Activated T-cell treated with anti-CD3 and anti-CD28 coated beads, Interleukin-2, amount 50 U/mL, for 4 hours (primary cell): ENCODE measurements at regions not wholly inside any gene's neighbourhood (a gene's known extent, or its start where the extent isn't known, plus 50 kb on each side); places are given as distances from the start of the nearest gene placed in this dataset.
"Not testable (repeated sequence)": the region's sequence is repeated elsewhere in the genome, so short reads cannot be mapped to it uniquely, and the experiment has no call there.

Experiments
- ATAC-seq, 2 donors: fragments of 200-7000 bp; cut with Tn5 transposase; one replicate each; pipeline ENCODE4 v1.10.0; 2021
- DNase-seq: peaks from one replicate; pipeline ENCODE4 v3.0.0-alpha.2; 2020
- H3K27me3 Mint-ChIP-seq: one replicate; pipeline ENCODE4 v1.8.0; 2021; ENCODE audit warnings: low read depth, mixed read lengths
- H3K36me3 Mint-ChIP-seq: one replicate; pipeline ENCODE4 v1.8.0; 2022; ENCODE audit warnings: mixed read lengths; ENCODE audit not compliant: insufficient read depth
- H3K4me1 Mint-ChIP-seq: one replicate; pipeline ENCODE4 v1.8.0; 2021; ENCODE audit warnings: low read depth, mixed read lengths
- H3K4me3 Mint-ChIP-seq: one replicate; pipeline ENCODE4 v1.8.0; 2021; ENCODE audit warnings: mild to moderate bottlenecking, moderate library complexity, mixed read lengths
- H3K9me3 Mint-ChIP-seq: one replicate; pipeline ENCODE4 v1.8.0; 2021; ENCODE audit warnings: mixed read lengths

DNA sequence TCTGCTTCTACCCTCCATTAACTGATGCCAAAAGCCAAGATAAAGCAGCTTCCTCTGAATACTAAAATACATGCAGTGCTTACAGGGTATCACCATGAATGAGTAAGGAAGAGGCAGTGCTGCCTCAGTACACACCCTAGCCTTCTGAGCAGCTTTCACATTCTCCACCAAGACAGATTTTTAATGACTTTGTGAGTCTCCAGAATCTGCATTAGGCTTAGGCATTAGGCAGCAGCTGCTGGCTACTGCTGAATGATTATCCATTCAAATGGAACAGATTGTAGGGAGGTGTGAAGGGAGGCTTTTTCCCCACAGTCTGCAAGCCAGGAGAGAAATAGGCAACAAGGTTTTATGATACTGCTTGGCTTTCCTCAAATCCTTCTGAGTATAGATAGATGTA lies 1226.7 kb upstream of the LRRN3 start:
- peaks cover 3% of the 10 kb centered on the region for H3K9me3 Mint-ChIP-seq
- DNase-seq: no peak
- no peak for ATAC-seq
- H3K36me3 Mint-ChIP-seq: no peaks in the 10 kb centered on the region
- H3K27me3 Mint-ChIP-seq: no peaks in the 10 kb centered on the region
- H3K4me1 Mint-ChIP-seq: no peaks in the 10 kb centered on the region
- no peak overlapping the region for H3K4me3 Mint-ChIP-seq

DNA sequence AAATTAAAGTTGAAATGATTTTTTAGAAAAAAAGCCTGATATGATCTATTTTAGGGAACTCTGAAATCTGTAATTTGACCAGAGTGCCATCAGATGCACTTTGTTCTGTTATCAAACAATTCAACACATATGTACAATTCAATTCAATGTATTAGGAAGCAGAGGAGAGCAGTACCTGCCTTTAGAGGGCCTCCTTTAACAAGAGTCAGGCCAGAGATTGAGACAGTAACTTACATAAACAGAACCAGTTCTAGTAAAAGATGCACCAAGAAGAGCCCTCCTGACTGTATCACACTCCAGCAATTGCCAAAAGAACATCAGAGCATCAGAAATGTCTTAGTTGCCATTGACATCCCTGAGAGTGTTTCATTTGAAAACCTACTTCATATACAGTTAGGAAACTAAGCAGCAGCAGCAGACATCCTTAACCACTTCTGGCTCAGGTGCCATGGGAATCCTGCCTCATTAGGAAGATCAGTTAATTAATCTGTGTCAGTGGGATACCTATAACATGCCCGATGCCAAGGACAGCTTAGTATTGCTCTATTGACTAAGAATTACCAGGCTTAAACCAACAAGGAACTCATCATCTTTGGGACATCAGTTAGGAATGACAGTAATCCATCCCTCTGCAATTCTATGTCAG lies 1222.6 kb upstream of the LRRN3 start:
- no peaks in the 10 kb centered on the region for H3K9me3 Mint-ChIP-seq
- H3K36me3 Mint-ChIP-seq: no peaks in the 10 kb centered on the region
- no peaks in the 10 kb centered on the region for H3K4me1 Mint-ChIP-seq
- DNase-seq (no peak), ATAC-seq (no peak)
- no peak overlapping the region for H3K4me3 Mint-ChIP-seq
- no peaks in the 10 kb centered on the region for H3K27me3 Mint-ChIP-seq

DNA sequence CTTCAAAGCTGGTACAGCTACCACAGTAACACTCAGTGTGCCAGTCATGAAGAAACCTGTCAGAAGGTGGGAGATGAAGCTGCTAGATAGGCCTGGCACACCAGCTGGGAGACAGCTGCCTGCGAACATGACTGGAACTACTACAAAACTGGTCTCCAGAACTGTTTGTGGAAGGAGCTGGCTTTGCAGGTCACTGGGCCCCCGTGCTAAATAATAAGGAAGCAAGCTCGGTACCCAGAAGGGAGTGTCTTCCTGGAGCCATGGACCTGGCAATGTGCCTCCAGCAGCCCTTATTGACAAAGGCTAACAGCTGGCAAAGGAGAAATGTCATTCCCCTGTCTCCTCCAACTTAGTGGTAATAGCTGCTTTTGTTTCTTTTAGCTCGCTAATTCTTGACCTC lies 1217.6 kb upstream of the LRRN3 start:
- DNase-seq (no peak), ATAC-seq (no peak)
- Mint-ChIP-seq H3K4me1 (no peaks in the 10 kb centered on the region), H3K27me3 (no peaks in the 10 kb centered on the region), H3K4me3 (no peak overlapping the region), H3K36me3 (no peaks in the 10 kb centered on the region), H3K9me3 (no peaks in the 10 kb centered on the region)

DNA sequence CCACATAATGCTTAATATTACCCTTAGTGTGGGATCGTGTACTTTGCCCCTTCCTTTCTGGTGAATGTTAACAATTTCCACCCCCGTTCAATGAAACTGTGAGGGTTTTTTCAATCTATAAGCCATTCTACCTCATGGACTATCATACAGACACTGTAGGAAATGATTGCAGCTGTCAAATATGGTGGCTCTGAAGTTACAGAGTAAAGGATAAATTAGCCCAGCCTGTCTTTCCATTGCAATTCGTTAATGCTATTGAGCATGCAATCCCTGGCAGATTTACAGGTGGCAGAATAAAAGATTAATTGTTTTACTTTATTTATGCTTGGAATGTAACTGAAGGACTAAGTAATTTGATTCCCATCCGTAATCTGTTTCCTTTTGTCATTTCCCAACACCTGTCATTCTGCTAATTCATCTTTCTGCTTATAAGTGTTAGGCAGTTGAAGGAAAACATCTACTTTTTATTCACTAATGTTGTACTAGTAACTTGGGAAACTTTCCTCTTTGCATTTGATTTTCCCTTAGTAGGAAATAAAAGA lies 1211.6 kb upstream of the LRRN3 start:
- DNase-seq (no peak), ATAC-seq (no peak)
- no peaks in the 10 kb centered on the region for H3K27me3 Mint-ChIP-seq
- no peaks in the 10 kb centered on the region for H3K4me1 Mint-ChIP-seq
- H3K36me3 Mint-ChIP-seq: no peaks in the 10 kb centered on the region
- no peaks in the 10 kb centered on the region for H3K9me3 Mint-ChIP-seq
- H3K4me3 Mint-ChIP-seq: no peak overlapping the region

DNA sequence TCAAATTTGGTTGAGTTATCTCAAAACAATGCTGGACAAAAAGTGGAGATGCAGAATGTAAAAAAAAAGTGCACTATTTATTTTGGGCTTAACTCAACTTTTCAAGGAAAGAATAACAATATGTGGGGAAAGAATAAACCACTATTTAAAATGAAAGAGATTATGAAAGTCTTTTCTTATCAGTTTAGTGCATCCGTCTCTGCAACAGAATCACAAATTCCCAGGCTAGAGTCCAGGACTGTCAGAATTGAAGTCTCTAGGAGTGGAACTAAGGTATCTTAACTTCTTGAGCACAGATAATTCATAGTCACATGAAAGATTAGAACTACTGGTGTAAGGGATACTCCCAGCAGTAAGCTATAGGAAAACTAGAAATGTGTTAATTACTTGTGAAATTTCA lies 1200.3 kb upstream of the LRRN3 start:
- H3K9me3 Mint-ChIP-seq: peaks cover 5% of the 10 kb centered on the region
- no peak overlapping the region for H3K4me3 Mint-ChIP-seq
- ATAC-seq (no peak), DNase-seq (no peak)
- no peaks in the 10 kb centered on the region for H3K4me1 Mint-ChIP-seq
- H3K36me3 Mint-ChIP-seq: no peaks in the 10 kb centered on the region
- no peaks in the 10 kb centered on the region for H3K27me3 Mint-ChIP-seq

DNA sequence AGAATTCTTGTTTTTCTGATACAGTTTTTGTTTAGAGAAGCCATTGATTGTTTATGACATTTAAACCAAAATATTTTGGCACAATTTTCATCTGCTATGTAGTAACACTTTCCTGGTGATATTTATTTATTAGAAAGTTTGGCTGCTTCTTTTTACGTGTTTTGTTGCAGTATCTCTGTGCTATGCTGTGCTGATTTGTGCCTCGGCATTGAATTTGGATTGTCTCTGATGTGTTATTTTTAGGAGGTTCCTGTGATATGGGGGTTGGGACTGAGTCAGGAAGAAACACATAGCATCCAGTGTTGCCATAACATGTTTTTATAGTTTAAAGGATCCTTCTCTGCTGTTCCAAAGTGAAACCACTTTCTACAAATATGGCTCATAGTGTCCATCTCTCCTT lies 1197.7 kb upstream of the LRRN3 start:
- no peak for DNase-seq
- Mint-ChIP-seq H3K4me3 (no peak overlapping the region), H3K4me1 (no peaks in the 10 kb centered on the region), H3K36me3 (no peaks in the 10 kb centered on the region), H3K27me3 (no peaks in the 10 kb centered on the region), H3K9me3 (peaks cover 5% of the 10 kb centered on the region)
- ATAC-seq: no peak

DNA sequence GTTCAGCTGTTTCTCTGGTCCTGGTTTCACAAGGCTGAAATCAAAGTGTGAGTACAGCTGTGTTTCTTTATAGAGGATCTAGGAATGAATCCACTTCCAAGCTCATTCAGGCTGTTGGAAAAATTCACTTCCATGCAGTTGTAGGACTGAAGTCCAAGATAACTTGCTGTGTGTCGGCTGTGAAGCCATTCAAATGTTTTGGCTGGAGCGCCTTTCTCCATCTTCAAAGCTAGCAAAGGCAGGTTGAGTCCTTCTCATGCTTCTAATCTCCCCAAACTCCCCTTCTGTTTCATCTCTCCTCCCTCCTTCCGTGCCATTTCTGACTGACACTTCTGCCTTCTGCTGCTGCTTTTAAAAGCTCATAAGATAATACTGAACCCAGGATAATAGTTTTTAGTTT lies 1195.4 kb upstream of the LRRN3 start:
- Mint-ChIP-seq H3K9me3 (no peaks in the 10 kb centered on the region), H3K27me3 (no peaks in the 10 kb centered on the region), H3K4me1 (no peaks in the 10 kb centered on the region), H3K4me3 (no peak overlapping the region), H3K36me3 (no peaks in the 10 kb centered on the region)
- DNase-seq (no peak), ATAC-seq (no peak)

DNA sequence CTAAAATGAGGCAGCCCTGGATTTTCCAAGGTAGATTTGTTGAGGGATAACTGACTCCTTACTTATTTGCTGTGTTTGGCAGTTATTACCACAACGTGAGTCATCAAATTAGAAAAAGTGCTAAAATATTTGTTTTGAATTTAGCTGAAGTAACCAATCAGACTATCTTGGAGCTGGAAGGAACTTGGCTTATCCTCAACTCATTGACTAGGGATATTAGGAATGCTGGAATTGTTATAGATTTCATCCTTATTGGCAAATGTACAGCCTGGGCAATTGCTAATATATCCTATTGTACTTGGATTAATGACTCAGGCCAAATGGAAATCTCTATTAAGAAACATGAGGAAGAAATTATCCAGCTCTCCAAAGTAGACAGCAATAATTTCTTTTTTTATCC lies 1189.0 kb upstream of the LRRN3 start:
- no peaks in the 10 kb centered on the region for H3K36me3 Mint-ChIP-seq
- H3K27me3 Mint-ChIP-seq: no peaks in the 10 kb centered on the region
- no peak for ATAC-seq
- DNase-seq: no peak
- no peaks in the 10 kb centered on the region for H3K9me3 Mint-ChIP-seq
- H3K4me1 Mint-ChIP-seq: no peaks in the 10 kb centered on the region
- no peak overlapping the region for H3K4me3 Mint-ChIP-seq

DNA sequence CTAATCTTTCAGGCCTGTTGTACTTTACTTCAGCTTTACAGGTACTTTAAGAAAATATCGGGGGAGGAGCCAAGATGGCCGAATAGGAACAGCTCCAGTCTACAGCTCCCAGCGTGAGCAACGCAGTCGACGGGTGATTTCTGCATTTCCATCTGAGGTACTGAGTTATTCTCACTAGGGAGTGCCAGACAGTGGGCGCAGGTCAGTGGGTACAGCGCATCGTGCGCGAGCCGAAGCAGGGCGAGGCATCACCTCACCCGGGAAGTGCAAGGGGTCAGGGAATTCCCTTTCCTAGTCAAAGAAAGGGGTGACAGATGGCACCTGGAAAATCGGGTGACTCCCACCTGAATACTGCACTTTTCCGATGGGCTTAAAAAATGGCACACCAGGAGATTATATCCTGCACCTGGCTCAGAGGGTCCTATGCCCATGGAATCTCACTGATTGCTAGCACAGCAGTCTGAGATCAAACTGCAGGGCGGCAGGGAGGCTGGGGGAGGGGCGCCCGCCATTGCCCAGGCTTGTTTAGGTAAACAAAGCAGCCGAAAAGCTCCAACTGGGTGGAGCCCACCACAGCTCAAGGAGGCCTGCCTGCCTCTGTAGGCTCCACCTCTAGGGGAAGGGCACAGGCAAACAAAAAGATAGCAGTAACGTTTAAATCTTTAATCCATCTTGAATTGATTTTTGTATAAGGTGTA lies 1185.4 kb upstream of the LRRN3 start:
- not testable (repeated sequence) for H3K27me3 Mint-ChIP-seq, DNase-seq, H3K4me1 Mint-ChIP-seq, H3K4me3 Mint-ChIP-seq, H3K36me3 Mint-ChIP-seq, H3K9me3 Mint-ChIP-seq, ATAC-seq

DNA sequence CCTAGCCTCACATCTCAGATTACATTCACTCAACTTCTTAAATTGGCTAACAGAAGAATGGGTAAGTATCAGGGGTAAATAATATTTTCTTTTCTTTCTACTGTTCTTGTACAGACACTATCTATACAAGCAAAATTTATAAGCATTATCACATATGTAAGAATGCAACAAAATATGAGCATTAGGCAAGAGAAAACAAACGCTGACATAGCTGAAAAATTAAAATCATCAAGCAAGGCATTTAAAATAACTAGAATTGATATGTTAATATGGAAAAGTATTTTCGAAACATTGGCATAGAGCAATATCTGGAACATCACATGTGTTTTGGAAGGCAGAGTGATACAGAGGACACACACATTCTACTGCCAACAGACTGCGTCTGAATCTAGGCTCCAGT lies 1175.3 kb upstream of the LRRN3 start:
- ATAC-seq (no peak), DNase-seq (no peak)
- no peak overlapping the region for H3K4me3 Mint-ChIP-seq
- no peaks in the 10 kb centered on the region for H3K9me3 Mint-ChIP-seq
- H3K27me3 Mint-ChIP-seq: no peaks in the 10 kb centered on the region
- H3K36me3 Mint-ChIP-seq: no peaks in the 10 kb centered on the region
- H3K4me1 Mint-ChIP-seq: no peaks in the 10 kb centered on the region

DNA sequence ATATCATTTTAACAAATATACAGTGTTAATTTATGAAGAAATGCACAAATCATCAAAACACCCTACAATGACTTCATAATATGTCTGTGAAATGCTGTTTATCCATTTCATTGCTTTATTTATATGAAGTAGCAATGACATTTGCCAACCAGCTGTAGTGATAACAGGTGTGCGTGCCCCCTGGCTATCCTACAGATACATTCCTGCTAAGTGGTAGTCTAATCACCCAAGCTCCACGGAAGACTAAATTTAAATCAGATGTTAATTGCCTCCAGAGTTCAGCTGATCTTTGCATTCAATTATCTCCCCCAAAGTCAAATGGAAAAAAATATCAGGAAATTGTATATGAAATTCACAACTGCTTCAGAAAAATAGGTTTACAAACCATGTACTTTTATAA lies 1164.2 kb upstream of the LRRN3 start:
- H3K27me3 Mint-ChIP-seq: no peaks in the 10 kb centered on the region
- H3K36me3 Mint-ChIP-seq: no peaks in the 10 kb centered on the region
- no peaks in the 10 kb centered on the region for H3K4me1 Mint-ChIP-seq
- DNase-seq (no peak), ATAC-seq (no peak)
- H3K4me3 Mint-ChIP-seq: no peak overlapping the region
- peaks cover 16% of the 10 kb centered on the region for H3K9me3 Mint-ChIP-seq

DNA sequence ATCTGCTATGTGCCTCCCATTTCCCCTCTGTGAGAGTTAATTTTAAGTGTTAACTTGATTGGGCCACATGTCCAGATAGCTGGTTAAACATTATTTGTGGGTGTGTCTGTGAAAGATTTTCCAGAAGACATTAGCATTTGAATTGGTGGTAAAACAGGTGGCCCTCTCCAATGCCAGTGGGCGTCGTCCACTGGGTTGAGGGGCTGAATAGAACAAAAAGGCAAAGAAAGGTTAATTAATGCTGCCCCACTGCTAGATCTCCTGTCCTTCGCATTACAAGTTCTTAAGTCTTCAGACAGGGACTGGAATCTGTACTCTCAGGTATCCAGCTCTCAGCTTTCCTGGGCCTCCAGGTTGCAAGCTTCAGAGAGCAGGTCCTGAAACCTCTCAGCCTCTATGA lies 1160.9 kb upstream of the LRRN3 start:
- ATAC-seq: no peak
- Mint-ChIP-seq H3K27me3 (no peaks in the 10 kb centered on the region), H3K36me3 (no peaks in the 10 kb centered on the region), H3K4me3 (no peak overlapping the region), H3K9me3 (peaks cover 4% of the 10 kb centered on the region), H3K4me1 (no peaks in the 10 kb centered on the region)
- no peak for DNase-seq

DNA sequence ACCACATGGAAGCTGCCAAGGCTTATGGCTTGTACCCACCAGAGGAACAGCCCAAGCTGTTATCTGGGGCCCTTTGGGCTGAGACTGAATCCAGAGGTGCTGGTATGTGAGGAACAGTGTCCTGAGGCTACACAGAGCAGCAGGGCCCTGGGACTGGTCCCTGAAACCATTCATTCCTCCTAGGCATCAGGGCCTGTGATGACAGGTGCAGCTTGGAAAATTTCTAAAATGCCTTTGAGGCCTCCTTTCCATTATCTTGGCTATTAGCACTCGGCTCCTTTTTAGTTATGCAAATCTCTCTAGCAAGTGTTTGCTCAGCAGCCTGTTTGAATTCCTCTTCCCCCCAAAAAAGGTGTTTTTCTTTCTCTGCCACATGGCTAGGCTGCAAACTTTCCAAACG lies 1151.7 kb upstream of the LRRN3 start:
- H3K27me3 Mint-ChIP-seq: no peaks in the 10 kb centered on the region
- ATAC-seq (no peak), DNase-seq (no peak)
- H3K9me3 Mint-ChIP-seq: peaks cover 9% of the 10 kb centered on the region
- no peak overlapping the region for H3K4me3 Mint-ChIP-seq
- no peaks in the 10 kb centered on the region for H3K36me3 Mint-ChIP-seq
- no peaks in the 10 kb centered on the region for H3K4me1 Mint-ChIP-seq

DNA sequence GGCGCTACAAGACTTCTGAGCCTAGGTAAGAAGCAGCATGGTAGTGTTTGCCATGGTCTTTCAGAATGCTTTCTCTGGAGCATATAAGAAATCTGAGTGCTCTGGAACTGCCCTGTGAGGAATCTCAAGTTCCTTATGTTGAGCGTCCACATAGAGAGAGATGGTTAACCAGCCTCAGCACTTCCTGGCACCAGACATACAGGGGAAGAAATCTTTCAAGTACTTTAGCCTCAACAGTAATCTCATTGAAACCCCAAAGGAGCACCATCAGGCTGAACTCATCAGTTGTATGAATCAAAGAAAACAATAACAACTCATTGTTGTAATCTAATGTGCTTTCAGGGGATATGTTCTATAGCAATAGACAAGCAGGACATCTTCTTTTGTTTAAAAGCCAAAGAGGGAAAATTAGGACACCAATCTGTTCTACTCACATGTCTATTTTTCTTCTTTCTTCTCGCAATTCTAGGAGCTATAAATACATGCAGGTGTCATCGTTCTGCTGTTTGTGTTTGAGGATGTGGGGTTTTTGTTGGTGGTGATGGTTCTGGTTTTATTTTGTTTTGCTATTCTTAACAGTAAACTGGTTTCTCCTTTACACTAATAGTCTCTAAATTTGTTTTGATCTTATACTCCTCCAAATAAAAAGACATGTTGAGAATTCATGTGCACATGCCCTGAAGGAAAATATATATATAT lies 1145.0 kb upstream of the LRRN3 start:
- ATAC-seq: no peak
- H3K4me1 Mint-ChIP-seq: no peaks in the 10 kb centered on the region
- no peaks in the 10 kb centered on the region for H3K9me3 Mint-ChIP-seq
- no peak for DNase-seq
- no peaks in the 10 kb centered on the region for H3K27me3 Mint-ChIP-seq
- H3K4me3 Mint-ChIP-seq: no peak overlapping the region
- H3K36me3 Mint-ChIP-seq: no peaks in the 10 kb centered on the region

DNA sequence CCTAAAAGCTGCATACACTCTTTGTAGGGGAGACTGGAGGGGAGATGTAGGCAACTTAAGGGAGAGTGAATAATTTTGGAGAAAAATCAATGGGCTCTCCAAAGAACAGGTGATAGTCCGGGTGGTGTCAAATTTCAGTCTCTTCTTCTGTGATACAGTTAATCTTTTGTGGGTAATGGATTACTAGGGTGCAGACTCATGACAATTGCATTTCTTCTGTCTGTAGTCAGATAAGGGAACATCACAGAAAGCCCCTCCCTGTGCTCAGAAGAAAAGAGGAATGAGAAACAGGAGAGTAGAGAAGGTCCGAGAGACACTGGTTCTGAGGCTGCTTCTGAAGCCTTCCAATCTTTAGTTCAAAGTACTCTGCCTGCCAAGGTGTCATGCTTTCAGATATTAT lies 1140.7 kb upstream of the LRRN3 start:
- Mint-ChIP-seq H3K4me1 (no peaks in the 10 kb centered on the region), H3K4me3 (no peak overlapping the region), H3K9me3 (peaks cover 12% of the 10 kb centered on the region), H3K27me3 (no peaks in the 10 kb centered on the region), H3K36me3 (no peaks in the 10 kb centered on the region)
- DNase-seq (no peak), ATAC-seq (no peak)
